Ovary (tissue), 3 donors: ENCODE measurements at regions not wholly inside any gene's neighbourhood (a gene's known extent, or its start where the extent isn't known, plus 50 kb on each side); places are given as distances from the start of the nearest gene placed in this dataset.

ENCODE experiments used
- CTCF ChIP-seq, 3 donors: fragments of 450-650 bp in 2 of 3; fragments of 200-600 bp in 1 of 3; IDR thresholded peaks; one replicate each; pipeline versions ENCODE4 v1.5.1 to v1.8.0; 2016 to 2022; ENCODE audit warnings: antibody characterized with exemption in 3 of 3, mild to moderate bottlenecking in 1 of 3
- EP300 ChIP-seq: sonication (generic); formaldehyde crosslinking; IDR thresholded peaks from one replicate; pipeline ENCODE4 v1.6.1; 2017; ENCODE audit warnings: antibody characterized with exemption
- POLR2A ChIP-seq: fragments of 450-650 bp; IDR thresholded peaks from one replicate; pipeline ENCODE4 v1.6.1; 2017; ENCODE audit warnings: antibody characterized with exemption, mild to moderate bottlenecking, moderate library complexity
- donor health status: DM: no; HTN: no; CAD: no.

- no peak for TF ChIP-seq CTCF (IDR thresholded peaks at IDR 0.05)
- no peak for TF ChIP-seq EP300
- TF ChIP-seq POLR2A, result no peak
These were observed 1168.4 kb downstream of the SLITRK1 start for GRCh38 chr13:82713687-82714405.
